Calu3 (cell line): ENCODE measurements at regions not wholly inside any gene's neighbourhood (a gene's known extent, or its start where the extent isn't known, plus 50 kb on each side); places are given as distances from the start of the nearest gene placed in this dataset.
"Not testable (repeated sequence)": the region's sequence is repeated elsewhere in the genome, so short reads cannot be mapped to it uniquely, and the experiment has no call there.

ENCODE experiments used
- BruUV-seq: library from RNA; stranded (reverse); fragments of 400-500 nt; replicated peaks from 2 replicates; lab custom pipeline; 2021; lab: Mats Ljungman, UMichigan
- CTCF ChIA-PET: fragments of 300-600 bp; sonication (Branson Sonifier 250); formaldehyde crosslinking; loops from one replicate; lab custom pipeline; 2022; ENCODE audit warnings: antibody characterized with exemption; lab: Charles Lee
- DNase-seq: peaks from one replicate; pipeline ENCODE4 v3.0.0; 2022
- H3K27ac Mint-ChIP-seq: one replicate; pipeline ENCODE4 v1.8.0; 2022; ENCODE audit warnings: mixed read lengths; ENCODE audit not compliant: unreplicated experiment
- H3K27me3 Mint-ChIP-seq: one replicate; pipeline ENCODE4 v1.8.0; 2022; ENCODE audit warnings: mixed read lengths; ENCODE audit not compliant: unreplicated experiment
- H3K36me3 Mint-ChIP-seq: one replicate; pipeline ENCODE4 v1.8.0; 2022; ENCODE audit warnings: mild to moderate bottlenecking, moderate library complexity, mixed read lengths; ENCODE audit not compliant: insufficient read depth, unreplicated experiment
- H3K4me1 Mint-ChIP-seq: one replicate; pipeline ENCODE4 v1.8.0; 2022; ENCODE audit warnings: mild to moderate bottlenecking, low read depth, mixed read lengths; ENCODE audit not compliant: unreplicated experiment
- H3K4me3 Mint-ChIP-seq: one replicate; pipeline ENCODE4 v1.8.0; 2022; ENCODE audit warnings: mild to moderate bottlenecking, low read depth, moderate library complexity, mixed read lengths; ENCODE audit not compliant: unreplicated experiment
- H3K9me3 Mint-ChIP-seq: one replicate; pipeline ENCODE4 v1.8.0; 2022; ENCODE audit warnings: low read depth, mixed read lengths; ENCODE audit not compliant: unreplicated experiment
- intact Hi-C: fragments of 100-400 bp; cut with micrococcal nuclease; formaldehyde crosslinking; loops from one replicate; pipeline ENCODE4 v1.10.0; 2022; ENCODE audit not compliant: unreplicated experiment
- TF ChIP-seq, protein P1 (sequence below): fragments of 200-600 bp; IDR thresholded peaks from one replicate; pipeline ENCODE4 v1.8.0; 2022; ENCODE audit warnings: antibody characterized with exemption; ENCODE audit not compliant: unreplicated experiment

DNA sequence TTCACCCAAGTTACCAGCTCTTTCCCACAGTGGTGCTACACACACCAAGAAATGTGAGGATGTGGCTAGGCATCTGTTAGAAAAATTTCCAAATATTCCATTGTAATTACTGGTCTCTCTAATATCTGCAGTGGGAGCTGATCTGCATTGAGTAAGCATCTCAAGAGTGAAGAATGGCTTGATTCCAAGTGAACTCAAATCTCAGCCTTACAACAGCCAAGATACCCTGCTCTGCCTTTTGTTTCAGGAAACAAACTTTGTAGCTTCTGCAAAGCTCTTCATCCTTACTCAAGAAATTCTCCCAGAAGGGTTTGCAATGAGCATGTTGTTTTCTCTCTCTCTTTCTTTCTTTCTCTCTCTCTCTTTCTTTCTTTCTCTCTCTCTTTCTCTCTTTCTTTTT is 181.1 kb downstream of the FCRL5 start:
- Mint-ChIP-seq H3K9me3 (no peaks in the 10 kb centered on the region), H3K27ac (no peak overlapping the region), H3K36me3 (no peaks in the 10 kb centered on the region), H3K27me3 (peaks cover 23% of the 10 kb centered on the region), H3K4me1 (no peaks in the 10 kb centered on the region), H3K4me3 (no peak overlapping the region)
- intact Hi-C loops: loop anchor here (2.0 to 10.0 kb wide), 3 partner anchors 174 to 582 kb away; no protein-coding TSS in a partner anchor
- no TSS peak for BruUV-seq
- no peak for DNase-seq
- TF ChIP-seq, protein P1, sequence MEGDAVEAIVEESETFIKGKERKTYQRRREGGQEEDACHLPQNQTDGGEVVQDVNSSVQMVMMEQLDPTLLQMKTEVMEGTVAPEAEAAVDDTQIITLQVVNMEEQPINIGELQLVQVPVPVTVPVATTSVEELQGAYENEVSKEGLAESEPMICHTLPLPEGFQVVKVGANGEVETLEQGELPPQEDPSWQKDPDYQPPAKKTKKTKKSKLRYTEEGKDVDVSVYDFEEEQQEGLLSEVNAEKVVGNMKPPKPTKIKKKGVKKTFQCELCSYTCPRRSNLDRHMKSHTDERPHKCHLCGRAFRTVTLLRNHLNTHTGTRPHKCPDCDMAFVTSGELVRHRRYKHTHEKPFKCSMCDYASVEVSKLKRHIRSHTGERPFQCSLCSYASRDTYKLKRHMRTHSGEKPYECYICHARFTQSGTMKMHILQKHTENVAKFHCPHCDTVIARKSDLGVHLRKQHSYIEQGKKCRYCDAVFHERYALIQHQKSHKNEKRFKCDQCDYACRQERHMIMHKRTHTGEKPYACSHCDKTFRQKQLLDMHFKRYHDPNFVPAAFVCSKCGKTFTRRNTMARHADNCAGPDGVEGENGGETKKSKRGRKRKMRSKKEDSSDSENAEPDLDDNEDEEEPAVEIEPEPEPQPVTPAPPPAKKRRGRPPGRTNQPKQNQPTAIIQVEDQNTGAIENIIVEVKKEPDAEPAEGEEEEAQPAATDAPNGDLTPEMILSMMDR: no peak
- CTCF ChIA-PET: interaction anchor here (0.6 to 1.8 kb wide), 5 partner anchors 9 to 190 kb away, joined by 3 to 8 read pairs (median 4); no protein-coding TSS in a partner anchor

DNA sequence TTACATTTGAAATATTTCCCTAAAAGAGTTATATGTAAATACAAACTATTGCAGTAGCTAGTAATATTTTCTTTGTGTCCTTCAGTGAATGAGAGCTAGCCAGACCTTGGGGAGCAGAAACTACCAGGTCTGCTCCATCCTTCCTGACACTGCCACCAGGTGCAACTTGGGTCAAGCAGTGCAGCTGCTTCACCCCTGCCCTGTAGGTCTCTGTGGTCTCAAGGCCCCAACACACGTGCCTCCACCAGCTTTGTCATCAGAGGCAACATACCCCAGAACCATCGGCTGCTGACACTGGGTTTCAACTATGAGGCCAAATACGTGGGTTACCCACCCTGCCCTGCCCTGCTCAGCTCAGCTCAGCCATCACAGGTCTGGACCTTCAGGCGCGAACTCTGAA is 181.6 kb downstream of the FCRL5 start:
- Mint-ChIP-seq H3K4me1 (no peaks in the 10 kb centered on the region), H3K36me3 (no peaks in the 10 kb centered on the region), H3K27ac (no peak overlapping the region), H3K9me3 (no peaks in the 10 kb centered on the region), H3K27me3 (peaks cover 18% of the 10 kb centered on the region), H3K4me3 (no peak overlapping the region)
- no TSS peak for BruUV-seq
- intact Hi-C loops: loop anchor here (2.0 to 10.0 kb wide), 3 partner anchors 174 to 582 kb away; no protein-coding TSS in a partner anchor
- CTCF ChIA-PET: interaction anchor here (0.6 to 1.8 kb wide), 3 partner anchors 11 to 189 kb away, joined by 3 to 7 read pairs (median 4); no protein-coding TSS in a partner anchor
- no peak for DNase-seq
- TF ChIP-seq, protein P1: no peak

DNA sequence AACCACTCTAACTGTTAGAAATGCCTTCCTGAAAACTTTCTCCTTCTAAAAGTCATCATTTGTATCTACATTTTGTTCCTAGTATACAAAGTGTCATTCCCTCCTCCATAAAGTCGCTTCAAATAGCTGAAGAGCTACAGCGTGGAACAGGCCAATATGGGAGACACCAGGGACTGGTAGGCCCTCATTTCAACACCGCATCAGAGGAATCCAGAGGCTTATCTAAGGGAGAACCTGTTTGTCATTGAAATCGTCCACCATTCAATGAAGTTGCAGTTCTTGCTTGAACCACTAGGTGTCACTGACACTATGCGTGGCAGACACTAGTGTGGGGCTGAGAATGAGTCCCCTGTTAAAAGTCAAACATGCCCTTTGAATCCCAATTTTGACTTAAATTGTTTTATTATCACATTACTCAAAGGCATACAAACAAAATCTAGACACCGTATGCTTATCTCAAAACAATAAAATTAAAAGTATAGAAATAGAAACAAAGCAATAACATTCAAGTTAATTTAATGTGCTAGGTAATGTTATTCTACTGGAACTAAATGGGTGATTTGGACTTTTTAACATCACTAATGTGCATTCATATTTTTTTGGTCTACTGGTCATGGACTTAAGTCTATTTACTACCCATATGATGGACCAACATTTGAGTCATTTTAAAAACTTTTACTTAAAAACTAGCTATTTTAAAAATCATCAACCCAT is 182.3 kb downstream of the FCRL5 start:
- BruUV-seq: no TSS peak
- intact Hi-C loops: loop anchor here (2.0 to 10.0 kb wide), 3 partner anchors 173 to 583 kb away; no protein-coding TSS in a partner anchor
- TF ChIP-seq, protein P1: peak; percentile 91
- DNase-seq: peak; percentile 74
- H3K27ac Mint-ChIP-seq: no peak overlapping the region
- H3K4me1 Mint-ChIP-seq: no peaks in the 10 kb centered on the region
- peaks cover 11% of the 10 kb centered on the region for H3K27me3 Mint-ChIP-seq
- H3K4me3 Mint-ChIP-seq: no peak overlapping the region
- CTCF ChIA-PET: interaction anchor here (0.6 to 1.8 kb wide), 2 partner anchors 114 to 576 kb away, joined by 4 to 7 read pairs; no protein-coding TSS in a partner anchor
- no peaks in the 10 kb centered on the region for H3K36me3 Mint-ChIP-seq
- H3K9me3 Mint-ChIP-seq: no peaks in the 10 kb centered on the region

DNA sequence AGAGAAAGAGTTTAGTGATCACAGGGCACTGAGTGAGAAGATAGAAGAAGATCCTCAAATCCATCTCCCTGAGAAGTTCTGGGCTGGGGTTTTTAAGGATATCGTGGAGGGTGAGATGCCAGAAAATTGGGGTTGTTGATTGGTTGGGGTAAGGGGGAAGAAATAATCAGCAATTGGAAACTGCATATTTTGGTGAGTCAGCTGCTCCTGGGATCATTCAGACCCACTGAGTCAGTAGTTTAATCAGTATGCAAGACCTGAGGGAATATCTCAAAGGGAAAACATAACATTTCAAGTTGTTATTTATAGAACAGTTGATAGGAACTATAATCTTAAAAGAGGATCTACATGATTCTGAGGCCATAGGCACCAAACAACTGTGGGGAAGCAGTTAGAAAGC is 183.4 kb downstream of the FCRL5 start:
- H3K27me3 Mint-ChIP-seq, H3K4me1 Mint-ChIP-seq, H3K27ac Mint-ChIP-seq, BruUV-seq, CTCF ChIA-PET, DNase-seq, intact Hi-C loops, H3K4me3 Mint-ChIP-seq, H3K9me3 Mint-ChIP-seq, H3K36me3 Mint-ChIP-seq: not testable (repeated sequence)

DNA sequence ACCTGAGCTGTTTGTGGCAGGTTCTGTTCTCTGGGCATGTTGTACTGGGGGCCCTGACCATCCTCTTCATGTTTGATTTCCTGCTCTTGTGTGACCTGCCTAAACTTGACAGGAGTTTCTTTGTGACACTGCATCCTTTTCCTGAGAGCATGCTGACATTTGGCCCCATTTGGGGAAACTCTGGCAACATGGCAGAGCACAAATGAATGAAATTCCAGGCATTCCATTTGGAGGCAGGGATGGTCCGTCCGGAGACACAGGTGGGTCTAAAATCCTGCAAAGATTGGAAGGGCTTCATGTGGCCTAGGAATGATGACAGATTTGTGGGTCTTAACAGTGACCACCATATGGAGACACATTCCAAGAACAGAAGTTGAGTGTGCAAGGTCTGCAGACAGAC is 184.0 kb downstream of the FCRL5 start:
- H3K36me3 Mint-ChIP-seq: no peaks in the 10 kb centered on the region
- TF ChIP-seq, protein P1: no peak
- no peaks in the 10 kb centered on the region for H3K27me3 Mint-ChIP-seq
- H3K4me3 Mint-ChIP-seq: no peak overlapping the region
- no TSS peak for BruUV-seq
- no peak for DNase-seq
- CTCF ChIA-PET: no interaction called here
- no peaks in the 10 kb centered on the region for H3K9me3 Mint-ChIP-seq
- intact Hi-C loops: no loop called here
- no peak overlapping the region for H3K27ac Mint-ChIP-seq
- no peaks in the 10 kb centered on the region for H3K4me1 Mint-ChIP-seq
